Suprapubic skin (tissue), 4 donors: ENCODE measurements at regions not wholly inside any gene's neighbourhood (a gene's known extent, or its start where the extent isn't known, plus 50 kb on each side); places are given as distances from the start of the nearest gene placed in this dataset.
"Not testable (repeated sequence)": the region's sequence is repeated elsewhere in the genome, so short reads cannot be mapped to it uniquely, and the experiment has no call there.

Experiments used
- DNase-seq, 2 donors: peaks; one replicate each; pipeline ENCODE4 v3.0.0-alpha.2; 2019; ENCODE audit warnings: low spot score in 2 of 2
- H3K27ac ChIP-seq: fragments of 200-600 bp; sonication (generic); one replicate; pipeline ENCODE4 v1.5.1; 2019
- H3K27me3 ChIP-seq: fragments of 200-600 bp; sonication (generic); one replicate; pipeline ENCODE4 v1.5.1; 2019
- H3K36me3 ChIP-seq: fragments of 200-600 bp; sonication (generic); one replicate; pipeline ENCODE4 v1.5.1; 2019
- H3K4me1 ChIP-seq: fragments of 200-600 bp; sonication (generic); one replicate; pipeline ENCODE4 v1.5.1; 2019
- H3K4me3 ChIP-seq: fragments of 200-600 bp; sonication (generic); one replicate; pipeline ENCODE4 v1.5.1; 2019; ENCODE audit warnings: mild to moderate bottlenecking
- H3K9me3 ChIP-seq: fragments of 200-600 bp; sonication (generic); one replicate; pipeline ENCODE4 v1.5.1; 2019
- EP300 ChIP-seq: sonication (generic); formaldehyde crosslinking; IDR thresholded peaks from one replicate; pipeline ENCODE4 v1.6.1; 2017; ENCODE audit warnings: antibody characterized with exemption
- POLR2A ChIP-seq, 2 donors: fragments of 450-650 bp; IDR thresholded peaks; one replicate each; pipeline ENCODE4 v1.6.1; 2017; ENCODE audit warnings: antibody characterized with exemption in 2 of 2, mild to moderate bottlenecking in 2 of 2, moderate library complexity in 2 of 2
- POLR2AphosphoS5 ChIP-seq, 3 donors: sonication (generic); formaldehyde crosslinking; IDR thresholded peaks; one replicate each; pipeline ENCODE4 v1.6.1; 2017; ENCODE audit warnings: antibody characterized with exemption in 3 of 3
- WGBS: methylation state at CpG from one replicate; pipeline ENCODE4 v1.1.5; 2018; 5-methylcytosine and 5-hydroxymethylcytosine counted together
- TF ChIP-seq, protein P1 (sequence below), 2 donors: fragments of 200-600 bp in 1 of 2; fragments of 450-650 bp in 1 of 2; sonication (generic) in 1 of 2; IDR thresholded peaks; one replicate each; pipeline ENCODE4 v1.5.1; 2016 to 2019; ENCODE audit warnings: antibody characterized with exemption in 2 of 2, mild to moderate bottlenecking in 1 of 2, moderate library complexity in 1 of 2

DNA sequence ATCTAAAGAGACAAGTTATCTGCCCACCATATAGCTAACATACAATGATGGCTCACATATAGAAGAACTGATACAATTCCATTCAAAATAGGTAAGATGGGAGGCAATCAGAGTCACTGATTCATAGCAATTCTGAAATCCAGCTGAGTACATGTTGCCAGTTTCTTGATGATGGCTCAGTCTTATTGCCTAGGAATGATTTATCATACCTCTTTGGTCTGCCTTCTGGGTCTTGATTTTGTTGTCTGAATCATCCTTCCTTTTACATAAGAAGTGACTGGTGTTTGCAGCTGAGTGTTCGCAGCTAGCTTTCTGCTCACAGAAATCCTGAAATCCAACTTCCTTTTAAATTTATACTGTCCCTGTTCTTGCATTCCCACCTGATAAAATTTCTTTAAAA is 463.2 kb upstream of the MGAT4C start:
- WGBS: 80% methylated on average over 1 of the region's 1 CpG
- Histone ChIP-seq H3K27me3 (no peaks in the 10 kb centered on the region), H3K9me3 (no peaks in the 10 kb centered on the region), H3K27ac (no peak overlapping the region), H3K36me3 (no peaks in the 10 kb centered on the region), H3K4me1 (no peaks in the 10 kb centered on the region), H3K4me3 (no peak overlapping the region)
- TF ChIP-seq EP300 (no peak), POLR2AphosphoS5 (IDR thresholded peaks at IDR 0.05) (no peak), POLR2A (IDR thresholded peaks at IDR 0.05) (no peak)
- TF ChIP-seq, protein P1, sequence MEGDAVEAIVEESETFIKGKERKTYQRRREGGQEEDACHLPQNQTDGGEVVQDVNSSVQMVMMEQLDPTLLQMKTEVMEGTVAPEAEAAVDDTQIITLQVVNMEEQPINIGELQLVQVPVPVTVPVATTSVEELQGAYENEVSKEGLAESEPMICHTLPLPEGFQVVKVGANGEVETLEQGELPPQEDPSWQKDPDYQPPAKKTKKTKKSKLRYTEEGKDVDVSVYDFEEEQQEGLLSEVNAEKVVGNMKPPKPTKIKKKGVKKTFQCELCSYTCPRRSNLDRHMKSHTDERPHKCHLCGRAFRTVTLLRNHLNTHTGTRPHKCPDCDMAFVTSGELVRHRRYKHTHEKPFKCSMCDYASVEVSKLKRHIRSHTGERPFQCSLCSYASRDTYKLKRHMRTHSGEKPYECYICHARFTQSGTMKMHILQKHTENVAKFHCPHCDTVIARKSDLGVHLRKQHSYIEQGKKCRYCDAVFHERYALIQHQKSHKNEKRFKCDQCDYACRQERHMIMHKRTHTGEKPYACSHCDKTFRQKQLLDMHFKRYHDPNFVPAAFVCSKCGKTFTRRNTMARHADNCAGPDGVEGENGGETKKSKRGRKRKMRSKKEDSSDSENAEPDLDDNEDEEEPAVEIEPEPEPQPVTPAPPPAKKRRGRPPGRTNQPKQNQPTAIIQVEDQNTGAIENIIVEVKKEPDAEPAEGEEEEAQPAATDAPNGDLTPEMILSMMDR (IDR thresholded peaks at IDR 0.05): no peak
- DNase-seq: no peak

DNA sequence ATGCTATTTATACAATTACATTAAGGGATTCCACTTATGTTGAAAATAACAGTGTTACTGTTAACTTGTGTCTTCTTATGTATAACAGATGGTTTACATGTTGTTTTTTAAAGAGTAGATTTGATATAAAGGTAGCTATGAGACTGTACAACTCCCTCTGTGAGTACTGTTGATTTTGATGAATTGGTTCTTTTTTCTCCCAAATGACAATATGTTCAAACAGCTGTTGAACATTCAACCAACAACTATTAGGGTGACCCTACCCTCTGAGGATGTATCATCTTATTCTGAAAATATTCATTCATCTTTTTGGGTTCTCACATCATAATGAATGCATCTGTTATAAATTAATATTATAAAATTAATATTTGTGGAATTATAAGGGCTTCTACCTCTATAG is 456.9 kb upstream of the MGAT4C start:
- no peak overlapping the region for H3K4me3 ChIP-seq
- H3K27me3 ChIP-seq: no peaks in the 10 kb centered on the region
- no peaks in the 10 kb centered on the region for H3K36me3 ChIP-seq
- H3K9me3 ChIP-seq: no peaks in the 10 kb centered on the region
- H3K4me1 ChIP-seq: no peaks in the 10 kb centered on the region
- no peak for DNase-seq
- TF ChIP-seq POLR2AphosphoS5 (IDR thresholded peaks at IDR 0.05): no peak
- TF ChIP-seq EP300: no peak
- TF ChIP-seq, protein P1 (IDR thresholded peaks at IDR 0.05): no peak
- TF ChIP-seq POLR2A (IDR thresholded peaks at IDR 0.05): no peak
- no peak overlapping the region for H3K27ac ChIP-seq

DNA sequence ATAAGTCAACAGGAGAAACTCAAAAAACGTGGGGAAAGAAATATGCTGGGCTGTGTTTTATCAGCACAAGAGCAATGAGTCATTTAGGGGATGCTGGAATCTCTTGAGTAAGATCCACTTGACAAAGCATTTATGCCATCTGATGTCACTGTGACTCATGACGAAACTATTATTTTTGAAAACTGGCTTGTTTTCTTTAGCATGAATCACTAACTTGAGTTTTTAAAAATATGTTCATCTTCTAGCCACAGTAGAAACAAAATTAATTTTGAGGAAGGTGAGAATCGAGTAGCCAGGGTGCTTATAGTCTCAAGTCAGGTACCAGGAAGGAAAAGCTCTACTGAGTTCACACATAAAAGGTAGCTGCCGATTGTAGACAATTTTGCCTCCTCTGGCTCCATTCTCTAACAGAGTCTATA is 456.2 kb upstream of the MGAT4C start:
- Histone ChIP-seq H3K27ac (no peak overlapping the region), H3K27me3 (no peaks in the 10 kb centered on the region), H3K4me1 (no peaks in the 10 kb centered on the region), H3K36me3 (no peaks in the 10 kb centered on the region), H3K9me3 (no peaks in the 10 kb centered on the region), H3K4me3 (no peak overlapping the region)
- DNase-seq: no peak
- 49% methylated on average over 4 of the region's 4 CpGs for WGBS
- TF ChIP-seq, protein P1 (IDR thresholded peaks at IDR 0.05): no peak
- no peak for TF ChIP-seq POLR2AphosphoS5 (IDR thresholded peaks at IDR 0.05)
- no peak for TF ChIP-seq POLR2A (IDR thresholded peaks at IDR 0.05)
- TF ChIP-seq EP300: no peak

DNA sequence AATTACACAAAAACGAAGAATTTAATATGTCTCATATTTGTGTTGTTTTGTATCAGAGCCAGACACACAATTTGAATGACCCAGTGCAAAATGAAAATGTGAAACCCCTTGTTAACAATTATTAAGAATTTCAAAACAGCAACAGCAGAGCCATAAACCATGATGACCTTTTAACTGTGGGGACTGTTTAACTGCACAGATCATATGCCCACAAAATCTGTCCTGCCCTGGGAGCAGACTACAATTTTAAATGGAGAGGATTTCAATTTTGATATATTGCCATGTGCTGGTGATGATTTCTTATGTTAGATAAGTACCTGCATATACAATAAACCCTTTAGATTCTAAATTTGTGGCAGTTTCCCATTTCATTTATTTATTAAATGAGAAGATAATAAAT is 455.5 kb upstream of the MGAT4C start:
- DNase-seq: no peak
- TF ChIP-seq POLR2AphosphoS5 (IDR thresholded peaks at IDR 0.05) (no peak), POLR2A (IDR thresholded peaks at IDR 0.05) (no peak), EP300 (no peak)
- TF ChIP-seq, protein P1 (IDR thresholded peaks at IDR 0.05): no peak
- 73% methylated on average over 1 of the region's 1 CpG for WGBS
- Histone ChIP-seq H3K27me3 (no peaks in the 10 kb centered on the region), H3K36me3 (no peaks in the 10 kb centered on the region), H3K9me3 (no peaks in the 10 kb centered on the region), H3K4me3 (no peak overlapping the region), H3K27ac (no peak overlapping the region), H3K4me1 (no peaks in the 10 kb centered on the region)

DNA sequence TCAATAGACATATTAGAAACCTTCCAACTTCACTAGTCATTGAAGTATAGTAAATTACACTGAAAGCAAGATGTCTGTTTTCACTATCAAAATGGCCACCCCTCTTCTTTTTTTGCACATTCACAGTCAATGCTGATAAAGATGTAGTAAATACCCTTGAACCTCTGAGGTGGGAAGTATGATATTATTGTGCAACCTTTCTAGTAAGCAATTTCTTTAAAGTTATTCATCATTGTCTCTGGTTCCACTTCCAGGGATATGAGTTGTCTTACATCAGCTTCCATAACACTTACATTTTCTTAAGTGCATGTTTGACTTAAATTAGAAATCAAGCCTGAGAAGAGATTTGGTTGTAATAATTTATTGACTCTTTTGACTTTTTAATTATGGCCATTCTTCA is 453.9 kb upstream of the MGAT4C start:
- Histone ChIP-seq H3K9me3 (no peaks in the 10 kb centered on the region), H3K4me1 (no peaks in the 10 kb centered on the region), H3K4me3 (no peak overlapping the region), H3K36me3 (no peaks in the 10 kb centered on the region), H3K27ac (no peak overlapping the region), H3K27me3 (no peaks in the 10 kb centered on the region)
- TF ChIP-seq POLR2A (IDR thresholded peaks at IDR 0.05) (no peak), POLR2AphosphoS5 (IDR thresholded peaks at IDR 0.05) (no peak), EP300 (no peak)
- TF ChIP-seq, protein P1 (IDR thresholded peaks at IDR 0.05): no peak
- DNase-seq: no peak

DNA sequence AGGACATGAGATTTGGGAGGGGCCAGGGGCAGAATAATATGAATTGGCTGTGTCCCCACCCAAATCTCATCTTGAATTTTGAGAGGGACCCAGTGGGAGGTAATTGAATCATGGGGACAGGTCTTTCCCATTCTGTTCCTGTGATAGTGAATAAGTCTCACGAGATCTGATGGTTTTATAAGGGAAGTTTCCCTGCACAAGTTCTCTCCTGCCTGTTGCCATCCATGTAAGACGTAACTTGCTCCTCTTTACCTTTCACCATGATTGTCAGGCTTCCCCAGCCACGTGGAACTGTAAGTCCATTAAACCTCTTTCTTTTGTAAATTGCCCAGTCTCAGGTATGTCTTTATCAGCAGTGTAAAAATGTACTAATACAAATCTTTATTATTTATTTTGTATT is 452.8 kb upstream of the MGAT4C start:
- not testable (repeated sequence) for DNase-seq, H3K36me3 ChIP-seq, H3K4me3 ChIP-seq, H3K4me1 ChIP-seq, H3K27ac ChIP-seq, H3K27me3 ChIP-seq, H3K9me3 ChIP-seq
- 72% methylated on average over 3 of the region's 3 CpGs for whole genome bisulfite sequencing
